H9 (cell line): ENCODE measurements at regions not wholly inside any gene's neighbourhood (a gene's known extent, or its start where the extent isn't known, plus 50 kb on each side); places are given as distances from the start of the nearest gene placed in this dataset.

Experiments
- DNase-seq: peaks from one replicate; pipeline ENCODE4 v3.0.0-alpha.2; 2017
- H2AFZ ChIP-seq: one replicate; pipeline ENCODE4 v1.6.1; 2013; ENCODE audit warnings: mild to moderate bottlenecking, low read length, control low read depth, moderate library complexity
- H2AK5ac ChIP-seq: 2 replicates; pipeline ENCODE4 v1.6.1; 2013; ENCODE audit warnings: low read length, control low read depth, mixed read lengths; ENCODE audit not compliant: insufficient read length
- H2BK120ac ChIP-seq: one replicate; pipeline ENCODE4 v1.6.1; 2013; ENCODE audit warnings: low read depth, mild to moderate bottlenecking, low read length, control low read depth, inconsistent platforms; ENCODE audit not compliant: poor library complexity, severe bottlenecking
- H2BK12ac ChIP-seq: 2 replicates; pipeline ENCODE4 v1.6.1; 2013; ENCODE audit warnings: low read length, control low read depth, mixed read lengths, low read depth; ENCODE audit not compliant: insufficient read length
- H2BK15ac ChIP-seq: 2 replicates; pipeline ENCODE4 v1.6.1; 2013; ENCODE audit warnings: low read depth, low read length, control low read depth
- H2BK20ac ChIP-seq: one replicate; pipeline ENCODE4 v1.6.1; 2013; ENCODE audit warnings: low read depth, mild to moderate bottlenecking, low read length, control low read depth, inconsistent platforms; ENCODE audit not compliant: poor library complexity, severe bottlenecking
- H2BK5ac ChIP-seq: 2 replicates; pipeline ENCODE4 v1.6.1; 2013; ENCODE audit warnings: low read length, control low read depth, mixed read lengths; ENCODE audit not compliant: insufficient read length
- H3K14ac ChIP-seq: 2 replicates; pipeline ENCODE4 v1.6.1; 2013; ENCODE audit warnings: low read length, control low read depth; ENCODE audit not compliant: insufficient read depth
- H3K18ac ChIP-seq: 2 replicates; pipeline ENCODE4 v1.6.1; 2013; ENCODE audit warnings: low read depth, mild to moderate bottlenecking, mixed read lengths, low read length, control low read depth; ENCODE audit not compliant: insufficient read length
- H3K23ac ChIP-seq: 2 replicates; pipeline ENCODE4 v1.6.1; 2013; ENCODE audit warnings: low read length, control low read depth, mixed read lengths, low read depth; ENCODE audit not compliant: insufficient read length
- H3K23me2 ChIP-seq: 2 replicates; pipeline ENCODE4 v1.6.1; 2013; ENCODE audit warnings: low read depth, mild to moderate bottlenecking, mixed read lengths, low read length, control low read depth; ENCODE audit not compliant: insufficient read length, poor library complexity, severe bottlenecking
- H3K27ac ChIP-seq: 2 replicates; pipeline ENCODE4 v1.5.1; 2013; ENCODE audit warnings: low read length, control low read depth, mixed read lengths, low read depth; ENCODE audit not compliant: insufficient read length
- H3K27me3 ChIP-seq: 2 replicates; pipeline ENCODE4 v1.6.1; 2013; ENCODE audit warnings: low read length, control low read depth, inconsistent platforms; ENCODE audit not compliant: insufficient read depth
- H3K4ac ChIP-seq: 2 replicates; pipeline ENCODE4 v1.6.1; 2013; ENCODE audit warnings: low read depth, mild to moderate bottlenecking, control low read depth, inconsistent platforms, low read length, moderate library complexity
- H3K4me1 ChIP-seq: 2 replicates; pipeline ENCODE4 v1.6.1; 2013; ENCODE audit warnings: low read length, control low read depth, inconsistent platforms; ENCODE audit not compliant: insufficient read depth
- H3K4me2 ChIP-seq: 2 replicates; pipeline ENCODE4 v1.6.1; 2013; ENCODE audit warnings: low read length, control low read depth, mixed read lengths; ENCODE audit not compliant: insufficient read length, insufficient read depth
- H3K56ac ChIP-seq: 2 replicates; pipeline ENCODE4 v1.6.1; 2013; ENCODE audit warnings: low read depth, mild to moderate bottlenecking, mixed read lengths, low read length, control low read depth; ENCODE audit not compliant: insufficient read length
- H3K79me1 ChIP-seq: 2 replicates; pipeline ENCODE4 v1.6.1; 2013; ENCODE audit warnings: low read depth, mild to moderate bottlenecking, moderate library complexity, low read length, control low read depth, inconsistent platforms; ENCODE audit not compliant: insufficient read depth, poor library complexity, severe bottlenecking
- H3K79me2 ChIP-seq: 2 replicates; pipeline ENCODE4 v1.6.1; 2013; ENCODE audit warnings: low read length, control low read depth, inconsistent platforms; ENCODE audit not compliant: insufficient read depth
- H3K9ac ChIP-seq: 2 replicates; pipeline ENCODE4 v1.6.1; 2013; ENCODE audit warnings: low read length, control low read depth, mixed read lengths; ENCODE audit not compliant: insufficient read length; ENCODE audit errors: extremely low read depth
- H3K9me3 ChIP-seq: one replicate; pipeline ENCODE4 v1.6.1; 2013; ENCODE audit warnings: low read depth, low read length, inconsistent platforms; ENCODE audit not compliant: control insufficient read depth
- H3T11ph ChIP-seq: one replicate; pipeline ENCODE4 v1.6.1; 2013; ENCODE audit warnings: mild to moderate bottlenecking, low read length, control low read depth, inconsistent platforms
- H4K20me1 ChIP-seq: one replicate; pipeline ENCODE4 v1.6.1; 2013; ENCODE audit not compliant: control insufficient read depth, insufficient read length, insufficient read depth
- H4K5ac ChIP-seq: 2 replicates; pipeline ENCODE4 v1.6.1; 2013; ENCODE audit warnings: low read depth, mild to moderate bottlenecking, mixed read lengths, low read length, control low read depth; ENCODE audit not compliant: insufficient read length
- H4K8ac ChIP-seq: replicated peaks from 2 replicates; pipeline ENCODE4 v1.6.1; 2013; ENCODE audit warnings: low read length, control low read depth, mixed read lengths, low read depth; ENCODE audit not compliant: insufficient read length
- H4K91ac ChIP-seq: 2 replicates; pipeline ENCODE4 v1.6.1; 2013; ENCODE audit warnings: low read depth, mild to moderate bottlenecking, moderate library complexity, mixed read lengths, low read length, control low read depth; ENCODE audit not compliant: insufficient read length
- H3K27ac Mint-ChIP-seq, 3 experiments: 2 replicates in 2 of 3; 3 replicates in 1 of 3; pipeline ENCODE4 v1.8.0; 2020 to 2021; ENCODE audit warnings: mixed read lengths in 3 of 3, mild to moderate bottlenecking in 1 of 3, moderate library complexity in 1 of 3
- H3K27me3 Mint-ChIP-seq: 2 replicates; pipeline ENCODE4 v1.8.0; 2021; ENCODE audit warnings: low read depth, mild to moderate bottlenecking, moderate library complexity, mixed read lengths
- H3K36me3 Mint-ChIP-seq, 3 experiments: 2 replicates in 2 of 3; 3 replicates in 1 of 3; pipeline ENCODE4 v1.8.0; 2020 to 2021; ENCODE audit warnings: low read depth in 3 of 3, mixed read lengths in 3 of 3; ENCODE audit not compliant: insufficient read depth in 1 of 3
- H3K4me1 Mint-ChIP-seq, 2 experiments: 2 replicates each; pipeline ENCODE4 v1.8.0; 2020; ENCODE audit warnings: mixed read lengths in 2 of 2
- H3K4me3 Mint-ChIP-seq, 2 experiments: 2 replicates in 1 of 2; 3 replicates in 1 of 2; pipeline ENCODE4 v1.8.0; 2020 to 2021; ENCODE audit warnings: mild to moderate bottlenecking in 2 of 2, mixed read lengths in 2 of 2, moderate library complexity in 1 of 2
- H3K9me3 Mint-ChIP-seq, 2 experiments: 2 replicates in 1 of 2; 3 replicates in 1 of 2; pipeline ENCODE4 v1.8.0; 2020; ENCODE audit warnings: mild to moderate bottlenecking in 2 of 2, mixed read lengths in 2 of 2, moderate library complexity in 1 of 2
- CTCF ChIP-seq: fragments of 200-600 bp; sonication (generic); conservative IDR thresholded peaks from 3 replicates; pipeline ENCODE4 v1.8.0; 2021; ENCODE audit warnings: antibody characterized with exemption, mild to moderate bottlenecking
- WGBS: extraction: QIAGEN DNeasy Blood & Tissue Kit; methylation state at CpG from one replicate; pipeline ENCODE4 v1.1.7; 2013; ENCODE audit warnings: missing lambda C conversion rate, low lambda C conversion rate, mixed read lengths; ENCODE audit not compliant: insufficient read length; ENCODE audit errors: extremely low coverage; 5-methylcytosine and 5-hydroxymethylcytosine counted together

- H2BK20ac ChIP-seq, result no peak overlapping the region
- H3K9me3 ChIP-seq, result no peaks in the 10 kb centered on the region
- no CpG with 5 or more reads among the region's 3 CpGs for WGBS
- H3K9ac ChIP-seq, result no peak overlapping the region
- no peak for DNase-seq
- no peaks in the 10 kb centered on the region for H3K23me2 ChIP-seq
- no peak overlapping the region for H2BK12ac ChIP-seq
- no peak overlapping the region for H3T11ph ChIP-seq
- H3K14ac ChIP-seq, result no peak overlapping the region
- no peaks in the 10 kb centered on the region for H3K27me3 ChIP-seq
- no peak overlapping the region for H3K4me2 ChIP-seq
- no peaks in the 10 kb centered on the region for H3K79me2 ChIP-seq
- Mint-ChIP-seq H3K36me3 (peaks cover 0 to 3% (median 0%) of the 10 kb centered on the region in 3 experiments; a peak in 3 of 7 replicates), H3K4me3 (no peak overlapping the region), H3K27me3 (no peaks in the 10 kb centered on the region; the same call in 1 of the 2 replicates), H3K4me1 (peaks cover 10 to 18% of the 10 kb centered on the region in 2 experiments), H3K27ac (no peak overlapping the region; a peak in 1 of 7 replicates), H3K9me3 (no peaks in the 10 kb centered on the region)
- no peak overlapping the region for H3K18ac ChIP-seq
- no peaks in the 10 kb centered on the region for H3K79me1 ChIP-seq
- H2BK120ac ChIP-seq, result no peak overlapping the region
- no peak for TF ChIP-seq CTCF
- no peak overlapping the region for H2AK5ac ChIP-seq
- H4K20me1 ChIP-seq, result no peaks in the 10 kb centered on the region
- no peak overlapping the region for H3K4ac ChIP-seq
- H4K91ac ChIP-seq, result no peak overlapping the region
- no peak overlapping the region for H4K8ac ChIP-seq
- H3K23ac ChIP-seq, result no peak overlapping the region
- no peak overlapping the region for H3K27ac ChIP-seq
- H2BK15ac ChIP-seq, result no peak overlapping the region
- H2AFZ ChIP-seq, result no peak overlapping the region
- no peak overlapping the region for H4K5ac ChIP-seq
- H3K56ac ChIP-seq, result no peak overlapping the region
- H3K4me1 ChIP-seq, result peaks cover 2% of the 10 kb centered on the region; the same call in 1 of the 2 replicates
- H2BK5ac ChIP-seq, result no peak overlapping the region
Observed at GRCh38 chr9:546235-546634, 295.3 kb upstream of the DMRT1 start.
